Activated CD4-positive, alpha-beta memory T cell treated with anti-CD3 and anti-CD28 coated beads, Interleukin-2, amount 10 ng/mL, durations not matched to agents 7 days and 5 days (primary cell): ENCODE measurements at regions not wholly inside any gene's neighbourhood (a gene's known extent, or its start where the extent isn't known, plus 50 kb on each side); places are given as distances from the start of the nearest gene placed in this dataset.

Experiments
- CTCF ChIA-PET: fragments of 350-600 bp; sonication (Branson Sonifier 250); formaldehyde crosslinking; loops from one replicate; lab custom pipeline; 2021; ENCODE audit warnings: antibody characterized with exemption, inconsistent platforms; lab: Charles Lee
- POLR2A ChIA-PET: fragments of 350-600 bp; sonication (Branson Sonifier 250); formaldehyde crosslinking; loops from one replicate; lab custom pipeline; 2021; ENCODE audit warnings: antibody characterized with exemption; lab: Charles Lee
- DNase-seq: peaks from one replicate; pipeline ENCODE4 v3.0.0-alpha.2; 2020
- H3K27ac Mint-ChIP-seq: one replicate; pipeline ENCODE4 v1.8.0; 2021; ENCODE audit warnings: mild to moderate bottlenecking, mixed read lengths
- H3K27me3 Mint-ChIP-seq: one replicate; pipeline ENCODE4 v1.8.0; 2021; ENCODE audit warnings: mixed read lengths
- H3K36me3 Mint-ChIP-seq: one replicate; pipeline ENCODE4 v1.8.0; 2021; ENCODE audit warnings: low read depth, mixed read lengths
- H3K4me1 Mint-ChIP-seq: one replicate; pipeline ENCODE4 v1.8.0; 2021; ENCODE audit warnings: mixed read lengths
- H3K4me3 Mint-ChIP-seq: one replicate; pipeline ENCODE4 v1.8.0; 2021; ENCODE audit warnings: mild to moderate bottlenecking, mixed read lengths
- H3K9me3 Mint-ChIP-seq: one replicate; pipeline ENCODE4 v1.8.0; 2021; ENCODE audit warnings: mixed read lengths

GRCh38 chr2:64402876-64403275, 51.1 kb upstream of the LGALSL start:
- Mint-ChIP-seq H3K4me1 (no peaks in the 10 kb centered on the region), H3K27ac (no peak overlapping the region), H3K4me3 (no peak overlapping the region), H3K27me3 (peaks cover 19% of the 10 kb centered on the region), H3K9me3 (no peaks in the 10 kb centered on the region), H3K36me3 (no peaks in the 10 kb centered on the region)
- no peak for DNase-seq
- ChIA-PET CTCF (interaction anchor here (0.6 to 1.4 kb wide), 3 partner anchors 72 to 353 kb away, joined by 3 to 6 read pairs (median 4); no protein-coding TSS in a partner anchor), POLR2A (no interaction called here)

GRCh38 chr2:64403426-64403825, 50.5 kb upstream of the LGALSL start:
- no peaks in the 10 kb centered on the region for H3K4me1 Mint-ChIP-seq
- CTCF ChIA-PET = interaction anchor here (0.6 to 1.4 kb wide), 2 partner anchors 72 to 353 kb away, joined by 4 to 6 read pairs; no protein-coding TSS in a partner anchor

GRCh38 chr2:64404002-64404731, 49.8 kb upstream of the LGALSL start:
- CTCF ChIA-PET = no interaction called here
- DNase-seq = no peak
- Mint-ChIP-seq H3K27ac (no peak overlapping the region), H3K36me3 (no peaks in the 10 kb centered on the region), H3K27me3 (peaks cover 22% of the 10 kb centered on the region), H3K9me3 (no peaks in the 10 kb centered on the region), H3K4me1 (no peaks in the 10 kb centered on the region), H3K4me3 (no peak overlapping the region)
- POLR2A ChIA-PET = no interaction called here

More at GRCh38 chr2:64403426-64403825, 50.5 kb upstream of the LGALSL start:
- POLR2A ChIA-PET = no interaction called here
- Mint-ChIP-seq H3K9me3 (no peaks in the 10 kb centered on the region), H3K27ac (no peak overlapping the region), H3K36me3 (no peaks in the 10 kb centered on the region), H3K27me3 (peaks cover 16% of the 10 kb centered on the region), H3K4me3 (no peak overlapping the region)
- no peak for DNase-seq
